C4-2B (cell line): ENCODE measurements at regions not wholly inside any gene's neighbourhood (a gene's known extent, or its start where the extent isn't known, plus 50 kb on each side); places are given as distances from the start of the nearest gene placed in this dataset.

Experiments
- H3K27ac ChIP-seq: fragments of 450-650 bp; 2 replicates; pipeline ENCODE4 v1.5.1; 2017
- CTCF ChIP-seq: fragments of 450-650 bp; conservative IDR thresholded peaks from 2 replicates; pipeline ENCODE4 v1.5.1; 2017; ENCODE audit warnings: mild to moderate bottlenecking
- ZFX ChIP-seq: fragments of 450-650 bp; IDR thresholded peaks from 2 replicates; pipeline ENCODE4 v1.6.1; 2017

- TF ChIP-seq CTCF (no peak), ZFX (no peak)
- H3K27ac ChIP-seq: no peak overlapping the region
Measured at GRCh38 chr19:27635401-27635800, 1577.5 kb downstream of the UQCRFS1 start.

DNA sequence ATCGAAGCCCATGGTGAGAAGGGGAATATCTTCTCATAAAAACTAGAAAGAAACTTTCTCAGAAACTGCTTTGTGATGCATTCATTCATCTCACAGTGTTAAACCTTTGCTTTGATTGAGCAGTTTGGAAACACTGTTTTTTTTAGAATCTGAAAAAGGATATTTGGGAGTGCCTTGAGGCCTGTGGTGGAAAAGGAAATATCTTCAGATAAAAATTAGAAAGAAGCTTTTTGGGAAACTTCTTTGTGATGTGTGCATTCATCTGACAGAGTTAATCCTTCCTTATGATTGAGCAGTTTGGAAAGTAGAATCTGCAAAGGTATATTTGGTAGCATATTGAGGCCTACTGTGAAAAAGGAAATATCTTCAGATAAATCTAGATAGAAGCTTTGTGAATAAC is 1594.9 kb downstream of the UQCRFS1 start:
- no peak overlapping the region for H3K27ac ChIP-seq
- TF ChIP-seq CTCF (no peak), ZFX (no peak)

DNA sequence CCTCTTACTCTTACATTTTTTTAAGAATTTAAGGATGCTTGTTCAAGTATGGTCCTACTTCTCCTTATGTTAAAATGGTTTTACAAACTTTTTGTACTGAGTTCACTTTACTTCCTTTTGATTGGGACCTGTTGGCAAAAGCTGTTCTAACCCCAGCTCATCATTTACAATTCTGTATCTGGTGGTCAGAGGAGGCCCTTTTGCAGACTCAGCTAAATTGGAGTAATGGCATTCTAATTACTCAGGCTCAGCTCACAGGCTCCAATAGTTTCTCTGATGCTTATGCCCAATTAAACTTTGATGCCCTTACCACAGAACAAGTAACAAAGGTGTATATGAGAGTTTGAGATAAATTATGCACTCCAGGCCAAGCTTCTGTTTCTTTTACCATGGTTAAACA is 1632.0 kb downstream of the UQCRFS1 start:
- TF ChIP-seq CTCF (no peak), ZFX (no peak)

More for the DNA sequence above, 1632.0 kb downstream of the UQCRFS1 start:
- H3K27ac ChIP-seq: no peak overlapping the region
